ENCODE measurements at regions not wholly inside any gene's neighbourhood (a gene's known extent, or its start where the extent isn't known, plus 50 kb on each side); places are given as distances from the start of the nearest gene placed in this dataset.
"Not testable (repeated sequence)": the region's sequence is repeated elsewhere in the genome, so short reads cannot be mapped to it uniquely, and the experiment has no call there.

- not testable (repeated sequence) for DNase-seq
Observed at GRCh38 chr19:27707026-27707425, 1505.9 kb downstream of the UQCRFS1 start.

DNA sequence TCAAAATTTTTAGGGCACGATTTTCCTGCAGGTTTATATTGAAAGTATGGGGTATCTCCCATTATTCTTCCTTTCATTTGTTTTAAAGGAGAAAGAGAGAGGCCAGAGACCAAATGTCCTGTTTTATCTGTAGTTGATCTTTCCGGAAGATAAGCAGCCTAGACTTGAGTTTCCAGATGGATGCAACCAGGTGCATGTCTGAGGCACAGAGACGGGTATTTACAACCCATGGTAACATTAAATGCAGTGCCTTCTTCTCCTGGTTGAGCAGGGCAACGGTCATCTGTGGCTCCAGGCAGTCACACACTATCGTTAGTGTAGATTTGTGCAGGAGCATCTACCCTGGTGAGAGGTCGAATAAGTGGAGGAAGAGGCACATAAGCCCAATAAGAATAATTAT is 1507.1 kb downstream of the UQCRFS1 start:
- DNase-seq: no peak

DNA sequence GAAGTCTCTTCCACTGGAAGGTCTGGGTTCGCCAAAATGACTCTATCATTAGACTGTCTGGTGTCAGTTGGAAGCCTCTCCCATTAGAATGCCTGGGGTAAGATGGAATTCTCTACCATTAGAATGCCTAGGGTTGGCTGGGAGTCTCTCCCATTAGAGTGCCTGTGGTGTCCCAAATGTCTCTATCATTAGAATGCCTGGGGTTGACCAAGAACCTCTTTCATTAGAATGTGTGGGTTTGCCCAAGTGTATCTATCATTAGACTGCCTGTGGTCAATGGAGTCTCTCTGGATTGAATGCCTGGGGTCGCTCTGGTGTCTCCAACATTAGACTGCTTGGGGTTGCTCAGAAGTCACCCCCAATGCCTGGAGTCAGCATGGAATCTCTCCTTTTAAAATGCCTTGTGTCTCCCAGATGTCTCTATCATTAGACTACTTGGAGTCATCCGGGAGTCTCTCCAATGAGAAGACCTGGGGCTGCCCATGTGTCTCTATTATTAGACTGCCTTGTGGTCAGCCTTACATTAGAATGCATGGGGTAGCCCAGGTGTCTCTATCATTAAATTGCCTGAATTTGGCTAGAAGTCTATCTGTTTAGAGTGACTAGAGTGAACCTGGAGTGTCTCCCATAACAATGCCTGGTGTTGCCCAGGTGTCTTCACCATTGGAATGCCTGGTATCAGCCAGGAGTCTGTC is 1518.4 kb downstream of the UQCRFS1 start:
- no peak for DNase-seq

GRCh38 chr19:27691991-27692390 is 1521.0 kb downstream of the UQCRFS1 start:
- no peak for DNase-seq

DNA sequence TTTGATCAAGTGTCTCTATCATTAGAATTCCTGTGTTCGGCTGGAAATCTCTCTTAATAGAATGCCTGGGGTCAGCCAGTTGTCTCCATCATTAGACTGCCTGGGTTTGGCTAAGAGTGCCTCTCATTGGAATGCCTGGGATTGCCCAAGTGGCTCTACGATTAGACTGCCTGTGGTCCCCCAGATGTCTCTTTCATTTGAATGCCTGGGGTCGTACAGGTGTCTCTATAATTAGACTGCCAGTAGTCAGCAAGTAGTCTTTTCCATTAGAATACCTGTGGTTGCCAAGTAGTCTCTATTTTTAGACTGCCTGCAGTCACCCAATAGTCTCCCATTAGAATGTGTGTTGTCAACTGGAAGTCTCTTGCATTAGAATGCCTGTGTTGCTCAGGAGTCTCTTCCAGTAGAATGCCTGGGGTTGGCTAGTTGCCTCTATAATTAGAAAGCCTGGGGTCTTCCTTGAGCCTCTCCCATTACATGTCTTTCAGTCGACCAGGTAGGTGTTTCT is 1523.2 kb downstream of the UQCRFS1 start:
- DNase-seq: no peak

GRCh38 chr19:27684293-27684692 is 1528.7 kb downstream of the UQCRFS1 start:
- no peak for DNase-seq

- DNase-seq: no peak
Observed at GRCh38 chr19:27681972-27682371, 1531.0 kb downstream of the UQCRFS1 start.

DNA sequence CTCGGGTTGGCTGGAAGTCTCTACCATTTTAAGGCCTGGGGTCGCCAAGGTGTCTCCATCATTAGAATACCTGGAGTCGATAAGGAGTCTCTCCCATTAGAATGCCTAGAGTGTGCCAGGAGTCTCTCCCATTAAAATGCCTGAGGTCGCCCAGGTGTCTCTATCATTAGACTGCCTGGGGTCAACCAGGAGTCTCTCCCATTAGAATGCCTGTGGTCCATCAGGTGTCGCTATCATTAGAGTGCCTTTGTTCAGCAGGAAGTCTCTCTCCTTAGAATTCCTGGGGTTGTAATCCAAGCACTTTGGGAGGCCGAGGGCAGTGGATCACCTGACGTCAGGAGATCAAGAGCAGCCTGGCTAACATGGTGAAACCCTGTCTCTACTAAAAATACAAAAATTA is 1533.0 kb downstream of the UQCRFS1 start:
- DNase-seq: peak; percentile 22

GRCh38 chr19:27679399-27679798 is 1533.6 kb downstream of the UQCRFS1 start:
- DNase-seq: no peak

DNA sequence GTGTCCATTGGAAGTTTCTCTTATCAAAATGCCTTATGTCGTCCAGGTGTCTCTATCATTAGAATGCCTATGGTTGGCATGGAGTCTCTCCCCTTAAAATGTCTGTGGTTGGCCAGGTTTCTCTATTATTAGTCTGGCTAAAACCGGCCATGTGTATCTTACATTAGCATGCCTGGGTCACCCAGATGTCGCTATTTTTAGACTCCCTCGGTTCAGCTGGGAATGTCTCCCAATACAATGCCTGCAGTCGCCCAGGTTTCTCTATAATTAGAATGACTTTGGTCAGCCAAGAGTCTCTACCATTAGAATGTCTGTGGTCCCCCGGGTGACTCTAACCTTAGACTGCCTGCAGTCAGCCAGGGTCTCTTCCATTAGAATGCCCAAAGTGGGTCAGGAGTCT is 1536.1 kb downstream of the UQCRFS1 start:
- peak; percentile 16 for DNase-seq

- DNase-seq: peak; percentile 16
Observed at GRCh38 chr19:27676334-27676733, 1536.6 kb downstream of the UQCRFS1 start.

- DNase-seq: no peak
Observed at GRCh38 chr19:27675771-27676170, 1537.2 kb downstream of the UQCRFS1 start.

DNA sequence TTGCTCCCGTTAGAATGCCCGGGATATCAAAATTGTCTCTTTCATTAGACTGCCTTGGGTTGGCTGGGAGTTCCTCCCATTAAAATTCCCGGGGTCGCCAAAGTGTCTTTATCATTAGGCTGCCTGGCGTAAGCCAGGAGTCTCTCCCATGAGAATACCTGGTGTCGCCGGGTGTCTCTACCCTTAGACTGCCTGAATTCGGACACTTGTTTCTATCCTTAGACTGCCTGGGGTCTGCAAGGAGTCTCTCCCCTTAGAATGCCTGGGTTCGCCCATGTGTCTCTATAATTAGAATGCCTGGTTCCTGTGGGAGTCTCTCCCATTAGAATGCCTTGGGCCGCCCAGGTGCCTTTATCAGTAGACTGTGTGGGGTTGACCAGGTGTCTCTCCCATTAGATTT is 1538.2 kb downstream of the UQCRFS1 start:
- no peak for DNase-seq

DNA sequence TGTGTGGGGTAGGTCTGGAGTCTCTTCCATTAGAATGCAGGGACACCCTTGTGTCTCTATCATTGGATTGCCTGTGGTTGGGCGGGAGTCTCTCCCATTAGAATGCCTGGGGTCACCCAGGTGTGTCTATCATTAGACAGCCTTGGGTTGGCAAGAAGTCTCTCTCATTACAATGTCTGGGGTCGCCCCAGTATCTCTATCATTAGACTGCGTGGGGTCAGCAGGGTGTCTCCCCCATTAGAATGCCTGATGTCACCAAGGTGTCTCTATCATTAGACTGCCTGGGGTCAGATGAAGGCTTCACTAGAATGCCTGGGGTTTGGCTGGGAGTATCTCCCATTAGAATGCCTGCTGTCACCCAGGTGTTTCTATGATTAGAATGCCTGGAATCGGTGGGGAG is 1539.0 kb downstream of the UQCRFS1 start:
- no peak for DNase-seq

DNA sequence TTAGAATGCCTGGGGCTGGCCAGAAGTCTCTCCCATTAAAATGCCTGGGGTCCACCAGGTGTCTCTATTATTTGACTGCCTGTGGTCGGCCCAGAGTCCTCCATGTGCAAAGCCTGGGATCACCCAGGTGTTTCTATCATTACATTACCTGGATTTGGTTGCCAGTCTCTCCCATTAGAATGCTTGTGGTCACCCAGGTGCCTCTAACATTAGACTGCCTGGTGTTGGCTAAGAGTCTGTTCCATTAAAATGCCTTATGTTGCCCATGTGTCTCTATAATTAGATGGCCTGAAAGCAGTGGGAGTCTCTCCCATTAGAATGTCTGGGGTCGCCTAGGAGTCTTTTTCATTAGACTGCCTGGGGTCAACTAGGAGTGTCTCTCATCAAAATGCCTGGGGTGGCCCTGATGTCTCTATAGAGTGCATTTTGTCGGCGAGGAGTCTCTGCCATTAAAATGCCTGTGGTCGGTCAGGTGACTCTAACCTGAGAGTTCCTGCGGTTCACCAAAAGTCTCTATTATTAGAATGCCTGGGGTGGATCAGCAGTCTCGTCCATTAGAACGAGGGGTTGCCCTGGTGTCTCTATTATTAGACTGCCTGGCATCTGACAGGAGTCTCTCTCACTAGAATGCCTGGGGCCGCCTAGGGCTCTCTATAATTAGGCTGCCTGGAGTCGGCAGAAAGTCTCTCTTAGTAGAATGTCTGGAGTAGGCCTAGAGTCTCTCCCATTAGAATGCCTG is 1540.5 kb downstream of the UQCRFS1 start:
- no peak for DNase-seq

DNA sequence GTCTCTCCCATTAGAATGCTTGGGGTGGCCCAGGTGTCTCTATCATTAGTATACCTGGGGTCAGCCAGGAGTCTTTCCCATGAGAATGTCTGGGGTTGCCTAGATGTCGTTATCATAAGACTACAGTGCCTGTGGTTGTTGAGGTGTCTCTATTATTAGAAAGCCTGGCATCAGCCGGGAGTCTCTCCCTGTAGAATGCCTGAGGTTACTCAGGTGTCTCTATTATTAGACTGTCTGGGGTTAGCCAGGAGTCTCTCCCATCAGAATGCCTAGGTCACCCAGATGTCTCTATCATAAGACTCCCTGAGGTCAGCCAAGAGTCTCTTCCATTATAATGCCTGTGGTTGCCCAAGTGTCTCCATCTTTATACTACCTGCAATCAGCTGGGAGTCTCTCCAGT is 1541.1 kb downstream of the UQCRFS1 start:
- no peak for DNase-seq

DNA sequence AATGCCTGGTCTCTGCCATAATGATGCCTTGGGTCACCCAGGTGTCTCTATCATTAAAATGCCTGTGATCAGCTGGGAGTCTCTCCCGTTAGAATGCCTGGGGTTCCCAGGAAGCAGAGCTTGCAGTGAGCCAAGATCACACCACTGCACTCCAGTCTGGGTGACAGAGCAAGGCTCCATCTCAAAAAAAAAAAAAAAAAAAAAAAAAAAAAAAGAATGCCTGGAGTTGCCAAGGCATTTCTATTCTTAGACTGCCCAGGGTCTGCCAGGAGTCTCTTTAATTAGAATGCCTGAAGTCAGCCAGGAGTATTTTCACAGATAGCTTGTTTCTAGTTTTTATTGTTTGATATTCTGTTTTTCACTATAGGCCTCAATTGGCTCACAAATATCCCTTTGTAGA is 1552.5 kb downstream of the UQCRFS1 start:
- no peak for DNase-seq

GRCh38 chr19:27657271-27658051 is 1555.5 kb downstream of the UQCRFS1 start:
- no peak for DNase-seq

DNA sequence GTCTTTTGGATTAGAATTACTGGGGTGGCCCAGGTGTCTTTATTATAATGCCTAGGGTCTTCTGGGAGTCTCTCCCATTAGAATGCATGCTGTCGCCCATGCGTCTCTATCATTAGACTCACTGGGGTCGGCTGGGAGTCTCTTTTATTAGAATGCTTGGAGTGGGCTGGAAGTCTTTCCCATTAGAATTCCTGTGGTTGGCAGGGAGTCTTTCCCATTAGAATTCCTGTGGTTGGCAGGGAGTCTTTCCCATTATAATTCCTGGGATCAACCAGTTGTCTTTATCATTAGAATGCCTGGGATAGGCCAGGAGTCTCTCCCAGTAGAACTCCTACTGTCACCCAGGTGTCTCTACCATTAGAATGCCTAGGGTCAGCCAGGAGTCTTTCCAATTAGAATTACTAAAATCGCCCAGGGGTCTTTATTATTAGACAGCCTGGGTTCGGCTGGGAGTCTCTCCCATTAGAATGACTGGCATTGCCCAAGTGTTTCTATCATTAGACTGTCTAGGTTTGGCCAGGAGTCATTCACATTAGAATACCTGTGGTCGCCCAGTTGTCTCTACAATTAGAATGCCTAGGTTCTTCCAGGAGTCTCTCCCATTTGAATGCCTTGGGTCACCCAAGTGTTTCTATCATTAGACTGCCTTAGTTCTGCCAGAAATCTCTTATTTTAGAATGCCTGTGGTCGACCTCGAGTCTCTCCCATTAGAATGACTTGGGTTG is 1558.5 kb downstream of the UQCRFS1 start:
- DNase-seq: peak; percentile 22

GRCh38 chr19:27652796-27653195 is 1560.2 kb downstream of the UQCRFS1 start:
- no peak for DNase-seq

DNA sequence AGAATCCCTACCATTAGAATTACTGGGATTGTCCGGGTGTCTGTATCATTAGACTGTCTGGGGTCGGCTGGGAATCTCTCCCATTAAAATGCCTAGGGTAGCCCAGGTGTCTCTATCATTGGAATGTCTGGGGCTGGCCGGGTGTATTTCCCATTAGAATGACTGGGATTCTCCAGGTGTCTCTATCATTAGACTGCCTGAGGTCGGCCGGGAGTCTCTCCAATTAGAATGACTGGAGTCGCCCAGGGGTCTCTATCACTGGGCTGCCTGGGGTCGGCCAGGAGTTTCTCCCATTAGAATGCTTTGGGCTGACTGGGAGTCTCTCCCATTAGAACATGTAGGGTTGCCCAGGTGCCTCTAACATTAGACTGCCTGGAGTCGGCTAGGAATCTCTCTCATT is 1560.7 kb downstream of the UQCRFS1 start:
- no peak for DNase-seq

- DNase-seq: peak; percentile 14
Observed at GRCh38 chr19:27647423-27647822, 1565.5 kb downstream of the UQCRFS1 start.

GRCh38 chr19:27635401-27635800 is 1577.5 kb downstream of the UQCRFS1 start:
- DNase-seq: no peak
